Muscle of back (tissue), 3 donors: ENCODE measurements at regions not wholly inside any gene's neighbourhood (a gene's known extent, or its start where the extent isn't known, plus 50 kb on each side); places are given as distances from the start of the nearest gene placed in this dataset.
"Not testable (repeated sequence)": the region's sequence is repeated elsewhere in the genome, so short reads cannot be mapped to it uniquely, and the experiment has no call there.

Experiments
- DNase-seq, 3 donors: peaks; one replicate each; pipeline versions ENCODE4 v3.0.0 to v3.0.0-alpha.2; 2013

DNA sequence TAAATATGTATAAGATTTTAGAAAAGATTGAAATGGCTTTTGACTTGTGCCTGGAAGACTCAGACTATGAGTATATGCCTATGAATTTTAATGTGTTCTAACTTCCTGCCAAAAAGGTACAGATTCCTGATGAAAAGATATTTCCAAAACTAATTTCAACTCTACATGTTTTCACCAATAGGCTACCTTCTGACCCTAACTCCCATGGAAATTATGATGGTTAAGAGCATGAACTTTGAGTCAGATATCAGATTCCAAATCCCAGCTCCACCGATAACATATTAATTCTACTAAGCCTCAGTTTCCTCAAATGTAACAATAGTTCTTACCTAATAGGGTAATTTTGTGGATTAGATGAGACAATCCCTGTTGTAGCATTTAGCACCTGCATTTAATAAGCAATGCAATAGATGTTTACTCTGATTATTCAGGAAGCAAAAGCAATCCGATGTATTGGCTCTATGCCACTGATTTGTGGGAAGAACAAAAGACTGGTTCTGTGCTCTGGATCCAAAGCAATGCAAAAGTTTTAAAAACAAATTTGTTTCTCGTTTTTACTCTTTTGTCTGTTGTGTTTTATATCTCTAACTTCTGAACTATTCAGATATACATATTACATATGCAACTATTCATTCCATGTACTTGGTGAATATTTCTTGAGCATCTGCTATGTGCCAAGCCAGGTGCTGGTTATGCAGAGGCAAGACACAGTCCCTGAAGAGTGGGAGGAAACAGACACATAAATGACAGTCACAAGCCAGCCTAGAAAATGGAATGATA is 115.4 kb downstream of the GATA6 start:
- DNase-seq: no peak

DNA sequence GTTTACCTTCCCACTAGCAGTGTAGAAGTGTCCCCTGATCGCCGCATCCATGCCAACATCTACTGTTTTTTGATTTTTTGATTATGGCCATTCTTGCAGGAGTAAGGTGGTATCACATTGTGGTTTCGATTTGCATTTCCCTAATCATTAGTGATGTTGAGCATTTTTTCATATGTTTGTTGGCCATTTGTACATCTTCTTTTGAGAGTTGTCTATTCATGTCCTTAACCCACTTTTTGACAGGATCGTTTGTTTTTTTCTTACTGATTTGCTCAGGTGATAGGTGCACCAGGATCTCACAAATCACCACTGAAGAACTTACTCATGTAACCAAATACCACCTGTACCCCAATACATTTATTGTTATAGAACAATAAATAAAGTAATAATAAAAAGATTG is 114.5 kb downstream of the GATA6 start:
- DNase-seq: not testable (repeated sequence)

DNA sequence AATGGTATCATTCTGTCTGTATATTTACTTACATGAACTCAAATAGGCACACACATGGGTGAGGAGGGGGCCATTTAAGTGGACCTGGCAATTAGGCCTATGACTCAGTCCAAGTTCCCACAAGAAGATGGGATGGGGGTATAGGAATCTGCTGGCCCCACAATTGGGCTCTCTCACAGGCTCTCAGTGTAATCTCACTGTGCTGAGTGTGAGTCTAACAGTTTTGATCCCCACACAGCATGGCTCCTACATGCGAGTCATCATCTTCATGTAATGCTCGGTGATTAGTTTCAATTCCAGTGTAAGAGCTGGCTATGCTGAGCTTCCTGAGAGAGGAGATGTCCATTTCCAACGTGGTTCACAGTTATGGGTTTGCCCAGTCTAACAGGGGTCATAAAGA is 114.0 kb downstream of the GATA6 start:
- DNase-seq: no peak

DNA sequence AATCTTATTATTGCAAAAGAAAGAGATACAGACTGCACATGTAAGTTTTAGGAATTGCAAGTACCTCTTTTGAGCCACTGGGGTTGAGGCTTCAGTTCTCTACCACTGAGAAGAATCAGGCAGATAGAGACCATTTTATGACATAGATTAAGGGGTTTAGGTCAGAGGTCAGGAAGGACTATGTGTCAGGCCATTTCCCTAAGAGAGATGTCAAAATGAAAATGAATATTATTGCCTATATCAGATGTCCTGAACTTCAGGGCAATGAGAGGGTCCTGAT is 113.7 kb downstream of the GATA6 start:
- no peak for DNase-seq

GRCh38 chr18:22282311-22283115 is 113.1 kb downstream of the GATA6 start:
- peak in 2 of 3 donors; percentile 28 to 36 for DNase-seq

- DNase-seq: no peak
Observed at GRCh38 chr18:22280453-22280750, 111.0 kb downstream of the GATA6 start.

DNA sequence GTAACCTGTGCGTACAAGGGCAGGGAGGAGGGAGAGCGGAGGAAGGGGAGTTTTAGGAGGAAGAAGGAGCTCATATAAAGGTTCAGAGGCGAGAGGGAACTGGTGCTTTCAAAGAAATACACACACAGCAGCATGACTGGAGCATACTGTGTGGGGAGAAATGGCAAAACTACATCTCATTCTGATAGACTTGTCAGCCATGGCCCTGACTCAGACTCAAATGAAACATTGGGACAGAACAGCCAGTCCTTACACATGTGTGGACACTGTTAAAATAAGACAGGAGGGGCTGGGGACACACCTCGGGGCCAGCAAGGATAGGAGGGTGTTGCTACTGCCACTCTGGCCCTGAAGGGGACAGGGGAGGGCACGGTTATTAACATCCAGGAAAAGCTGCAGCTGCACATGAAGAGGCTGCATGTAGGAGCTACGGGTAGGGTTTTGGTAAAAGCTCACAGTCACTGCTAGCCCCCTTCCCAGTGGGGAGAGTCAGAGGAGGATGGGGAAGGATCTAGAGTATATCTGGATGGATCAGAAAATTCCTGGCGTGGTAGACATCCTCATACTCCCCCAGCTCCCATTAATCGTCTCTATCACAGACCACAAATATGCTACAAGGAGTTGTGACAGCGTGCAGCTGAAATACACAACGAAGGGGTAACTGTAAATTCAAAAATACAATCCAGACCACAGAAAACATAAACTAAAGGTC is 110.5 kb downstream of the GATA6 start:
- DNase-seq: peak in 1 of 3 donors; percentile 23

DNA sequence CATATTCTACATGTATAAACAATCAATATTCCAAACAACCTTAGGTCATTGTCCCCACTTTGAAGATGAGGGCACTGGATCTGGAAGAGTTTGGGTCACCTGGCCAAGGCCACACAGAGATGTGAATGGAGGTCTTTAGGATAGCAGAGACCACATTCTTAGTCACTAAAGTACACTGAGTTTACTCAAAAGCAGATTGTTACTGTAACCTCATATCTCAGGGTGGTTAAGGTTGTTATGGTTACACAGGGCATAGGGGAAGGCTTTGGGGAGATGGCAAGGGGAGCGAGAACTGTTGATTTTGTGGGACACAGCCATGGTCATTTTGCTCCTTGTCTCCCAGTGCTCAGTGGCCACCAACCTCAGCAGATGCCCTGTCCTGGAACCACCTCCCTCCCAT is 109.4 kb downstream of the GATA6 start:
- no peak for DNase-seq

DNA sequence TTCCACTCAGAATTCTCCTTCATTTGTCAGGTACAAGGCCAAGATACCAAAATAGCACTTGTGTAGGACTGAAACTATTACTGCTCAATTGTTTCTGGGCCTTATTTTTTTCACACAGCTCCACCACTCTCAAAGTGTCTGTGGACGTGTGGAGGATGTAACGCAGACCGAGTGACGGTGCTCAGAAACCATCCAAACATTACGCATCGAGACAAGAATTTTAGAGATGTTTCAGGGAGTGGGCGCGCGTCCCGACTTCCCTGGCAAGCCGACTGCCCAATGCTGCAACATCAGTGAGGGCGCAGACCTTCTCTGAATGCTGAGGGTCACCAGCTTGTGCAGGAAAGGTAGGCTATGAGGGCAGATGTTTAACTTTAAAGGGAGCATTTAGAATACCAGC is 108.4 kb downstream of the GATA6 start:
- no peak for DNase-seq

- no peak for DNase-seq
Observed at GRCh38 chr18:22276334-22276713, 106.9 kb downstream of the GATA6 start.

DNA sequence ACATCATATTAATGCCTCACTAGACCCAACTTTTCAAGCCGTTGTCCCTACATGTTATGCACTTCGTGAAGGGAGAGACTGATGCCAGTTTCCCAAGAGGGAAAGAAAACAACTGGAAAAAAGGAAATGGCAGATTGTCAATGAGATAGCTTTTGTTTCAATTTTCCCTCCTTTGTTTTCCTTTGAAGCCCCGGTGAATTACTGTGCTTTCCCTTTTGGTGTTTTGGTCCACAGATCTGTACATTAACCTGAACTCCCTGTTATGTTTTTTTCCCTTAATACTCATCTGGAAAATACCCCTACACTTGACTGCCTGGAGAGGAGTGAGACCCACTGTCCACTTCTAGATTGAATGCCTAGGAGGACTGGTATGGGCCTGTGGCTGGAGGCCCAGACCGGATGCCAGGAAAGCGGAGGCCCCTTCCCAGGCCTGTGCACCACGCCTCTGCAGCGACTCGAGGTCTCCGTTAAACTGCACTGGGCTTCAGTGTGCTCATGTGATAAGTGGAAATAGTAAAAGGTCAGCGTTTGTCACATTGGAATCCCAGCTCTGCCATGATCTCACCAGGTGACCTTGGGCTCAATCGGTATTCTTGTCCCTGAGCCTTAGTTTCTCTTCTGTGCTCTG is 106.4 kb downstream of the GATA6 start:
- no peak for DNase-seq

DNA sequence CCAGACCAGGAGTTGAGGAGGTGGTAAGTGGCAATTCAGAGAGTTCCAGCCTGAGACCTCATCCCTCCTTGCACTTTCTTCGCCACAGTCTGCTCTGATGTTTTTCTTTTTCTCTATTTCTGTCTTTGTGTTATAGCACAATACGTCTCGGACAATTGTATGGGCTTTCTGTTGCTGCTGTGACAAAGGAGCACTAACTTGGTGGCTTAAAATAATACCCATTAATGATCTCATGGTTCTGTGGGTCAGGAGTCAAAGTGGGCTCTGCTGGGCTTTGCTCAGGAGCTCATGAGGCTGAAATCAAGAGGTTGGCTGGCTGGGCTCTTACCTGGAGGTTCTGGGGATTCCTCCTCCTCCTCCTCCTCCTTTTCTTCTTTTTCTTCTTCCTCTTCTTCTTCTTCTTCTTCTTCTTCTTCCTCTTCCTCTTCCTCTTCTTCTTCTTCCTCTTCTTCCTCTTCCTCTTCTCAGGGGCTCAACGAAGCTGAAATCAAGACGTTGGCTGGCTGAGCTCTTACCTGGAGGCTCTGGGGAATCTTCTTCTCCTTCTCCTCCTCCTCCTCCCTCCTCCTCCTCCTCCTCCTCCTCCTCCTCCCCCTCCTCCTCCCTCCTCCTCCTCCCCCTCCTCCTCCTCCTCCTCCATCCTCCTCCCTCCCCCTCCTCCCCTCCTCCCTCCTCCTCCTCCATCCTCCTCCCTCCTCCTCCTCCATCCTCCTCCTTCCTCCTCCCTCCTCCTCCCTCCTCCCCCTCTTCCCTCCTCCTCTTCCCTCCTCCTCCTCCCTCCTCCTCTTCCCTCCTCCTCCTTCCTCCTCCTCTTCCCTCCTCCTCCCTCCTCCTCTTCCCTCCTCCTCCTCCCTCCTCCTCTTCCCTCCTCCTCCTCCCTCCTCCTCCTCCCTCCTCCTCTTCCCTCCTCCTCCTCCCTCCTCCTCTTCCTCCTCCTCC is 104.0 kb downstream of the GATA6 start:
- no peak for DNase-seq

- DNase-seq: no peak
Observed at GRCh38 chr18:22272242-22272641, 102.9 kb downstream of the GATA6 start.

GRCh38 chr18:22271030-22271429 is 101.6 kb downstream of the GATA6 start:
- DNase-seq: no peak

GRCh38 chr18:22268641-22269128 is 99.3 kb downstream of the GATA6 start:
- no peak for DNase-seq

GRCh38 chr18:22267697-22268096 is 98.3 kb downstream of the GATA6 start:
- DNase-seq: no peak

GRCh38 chr18:22267225-22267624 is 97.8 kb downstream of the GATA6 start:
- DNase-seq: no peak

- no peak for DNase-seq
Observed at GRCh38 chr18:22265838-22266237, 96.4 kb downstream of the GATA6 start.

DNA sequence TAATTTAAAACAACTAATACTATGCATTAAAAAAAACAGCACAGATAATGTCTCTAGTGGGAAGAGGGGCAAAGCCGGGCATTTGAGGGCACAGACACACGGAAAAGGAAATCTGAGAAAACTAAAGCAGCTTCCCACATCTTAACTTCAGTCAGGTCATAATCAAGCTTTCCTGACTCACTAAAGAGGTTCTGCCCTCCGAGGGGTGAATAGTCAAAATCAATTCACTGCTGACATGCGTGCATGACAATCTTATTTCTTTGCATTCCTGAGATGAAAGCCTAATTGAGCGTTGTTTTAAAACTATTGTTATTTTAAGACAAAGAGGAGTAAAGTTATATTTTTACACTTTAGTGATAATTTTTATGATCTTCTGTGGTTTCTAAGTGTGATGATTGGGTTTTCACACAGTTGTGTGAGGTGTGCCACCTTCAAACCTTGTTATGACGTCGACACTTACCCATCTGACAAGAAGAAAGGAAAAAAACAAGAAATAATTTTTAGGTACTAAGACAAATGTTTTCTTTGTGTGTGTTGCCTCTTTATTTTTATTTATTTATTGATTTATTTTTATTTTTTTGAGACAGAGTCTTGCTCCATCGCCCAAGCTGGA is 90.9 kb downstream of the GATA6 start:
- DNase-seq: no peak

DNA sequence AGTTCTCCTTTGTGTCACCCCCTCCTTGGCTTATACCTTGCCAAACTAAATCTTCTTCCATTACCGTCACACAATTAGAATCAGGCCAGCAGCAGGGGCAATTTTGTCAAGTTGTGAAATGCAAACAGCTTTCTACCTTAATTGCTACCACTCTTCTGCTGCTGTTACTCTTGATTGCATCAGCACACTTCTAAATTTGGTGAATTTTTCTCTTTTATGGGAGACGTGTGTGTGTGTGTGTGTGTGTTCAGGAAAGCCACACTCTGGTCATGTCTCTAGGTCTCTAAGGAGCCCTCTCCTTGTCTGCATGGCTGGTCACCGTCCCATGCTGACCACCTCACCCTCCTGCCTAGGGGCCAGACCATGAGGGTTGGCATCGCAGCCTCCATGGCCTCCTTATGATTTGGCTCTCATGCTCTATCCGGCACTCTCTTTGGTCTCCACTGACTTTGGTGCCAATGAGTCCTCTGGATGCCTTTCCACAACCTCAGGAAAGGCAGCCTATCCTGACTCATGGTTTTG is 87.7 kb downstream of the GATA6 start:
- no peak for DNase-seq

DNA sequence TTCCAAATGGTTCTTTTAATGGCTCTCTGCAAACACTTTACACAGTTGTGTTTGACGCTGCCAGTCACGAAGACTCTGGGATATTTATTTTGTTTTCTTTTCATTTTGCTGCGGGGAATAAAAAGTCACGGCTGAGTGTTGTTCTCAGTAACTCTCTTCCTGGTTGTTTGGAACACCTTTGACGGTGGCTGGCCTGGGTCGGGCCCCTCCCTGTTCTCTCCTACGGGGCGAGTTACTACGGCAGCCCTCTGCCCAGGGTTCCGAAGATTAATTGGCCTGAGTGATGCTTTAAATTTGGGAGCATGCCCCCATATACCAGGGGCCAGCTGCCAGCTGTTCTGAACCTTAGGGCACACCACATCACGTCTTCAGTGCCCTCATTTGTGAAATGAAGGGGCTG is 84.7 kb downstream of the GATA6 start:
- DNase-seq: no peak
